Germinal center (tissue), 1 donor: ENCODE measurements at regions not wholly inside any gene's neighbourhood (a gene's known extent, or its start where the extent isn't known, plus 50 kb on each side); places are given as distances from the start of the nearest gene placed in this dataset.

Experiments used
- DNase-seq: peaks from one replicate; pipeline ENCODE4 v3.0.0; 2012; ENCODE audit warnings: mixed read lengths, low spot score

DNA sequence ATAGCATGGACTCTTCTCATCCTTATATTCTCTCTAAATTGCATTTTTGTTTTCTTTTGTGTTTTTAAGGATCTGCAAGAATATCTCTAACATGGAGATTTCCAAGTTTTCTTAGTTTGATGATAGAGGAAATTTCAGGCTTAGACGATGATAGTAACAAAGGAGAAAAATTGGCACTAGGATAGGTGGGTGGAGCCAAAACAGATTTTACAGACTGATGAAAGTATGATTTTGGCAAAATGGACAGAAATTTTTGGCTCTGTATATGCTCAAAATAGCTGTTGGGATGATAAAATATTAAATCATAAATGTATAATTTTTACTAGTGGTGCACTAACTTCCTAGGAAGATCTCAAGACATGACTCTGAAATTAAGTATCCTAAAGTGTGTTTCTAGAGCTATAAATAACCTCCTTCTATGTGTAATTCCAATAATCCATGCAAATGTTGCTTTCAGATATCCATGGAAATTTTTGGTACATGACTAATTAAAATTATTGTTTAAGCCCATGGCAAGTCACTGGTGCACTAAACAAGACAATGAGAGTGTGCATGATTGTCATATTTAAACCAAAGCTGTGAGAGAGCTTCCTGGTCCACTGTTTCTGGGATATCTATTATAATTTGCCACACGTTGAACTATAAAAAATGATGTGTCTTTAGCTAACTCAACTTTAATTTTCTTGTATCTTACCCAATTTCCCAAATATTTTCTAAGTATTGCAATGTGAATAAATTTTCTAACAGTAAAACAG, 55.8 kb upstream of the NBEA start:
- no peak for DNase-seq

DNA sequence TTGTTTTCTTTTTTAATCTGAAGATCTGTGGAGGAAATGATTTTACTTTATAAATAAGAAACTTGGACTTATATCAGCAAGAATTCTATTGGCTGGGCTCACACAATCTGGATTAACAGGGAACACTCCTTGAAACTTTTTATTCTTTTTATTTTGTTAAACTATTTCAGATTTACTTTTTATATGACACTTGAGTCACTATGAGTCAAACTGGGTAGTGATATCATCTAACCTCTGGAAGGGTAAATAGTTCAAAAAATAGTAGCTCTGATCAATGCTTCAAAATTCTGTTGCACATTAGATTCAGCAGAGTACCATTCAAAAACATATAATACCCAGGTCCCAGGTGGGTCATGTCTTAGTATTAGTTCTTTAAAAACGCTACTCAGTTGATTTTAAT, 55.1 kb upstream of the NBEA start:
- no peak for DNase-seq
